GM12878 (cell line): ENCODE measurements at regions not wholly inside any gene's neighbourhood (a gene's known extent, or its start where the extent isn't known, plus 50 kb on each side); places are given as distances from the start of the nearest gene placed in this dataset.

Experiments used
- ATAC-seq: fragments of 200-7000 bp; cut with Tn5 transposase; 3 replicates; pipeline ENCODE4 v1.9.1; 2020; ENCODE audit warnings: mild to moderate bottlenecking, moderate library complexity
- BruUV-seq: library from RNA; stranded (reverse); fragments of 400-500 nt; replicated peaks from 2 replicates; lab custom pipeline; 2021; lab: Mats Ljungman, UMichigan
- CTCF ChIA-PET: fragments of 300-600 bp; sonication (Branson Sonifier 250); formaldehyde crosslinking; extraction: SDS; loops from one replicate; lab custom pipeline; 2021; ENCODE audit warnings: inconsistent platforms; lab: Yijun Ruan, JAX
- POLR2A ChIA-PET: fragments of 350-600 bp; formaldehyde crosslinking; extraction: SDS; loops from one replicate; lab custom pipeline; 2021; ENCODE audit warnings: inconsistent platforms; lab: Charles Lee
- RAD21 ChIA-PET: fragments of 300-600 bp; sonication (Branson Sonifier 250); formaldehyde crosslinking; loops from one replicate; lab custom pipeline; 2023; ENCODE audit warnings: antibody characterized with exemption; ENCODE audit not compliant: unreplicated experiment; lab: Charles Lee
- SMC1A ChIA-PET: fragments of 300-600 bp; sonication (Branson Sonifier 250); formaldehyde crosslinking; loops from one replicate; lab custom pipeline; 2023; ENCODE audit not compliant: unreplicated experiment, uncharacterized antibody; lab: Charles Lee
- DNase-seq: peaks from one replicate; pipeline ENCODE4 v3.0.0-alpha.2; 2011; ENCODE audit warnings: low read depth, low spot score
- FAIRE-seq: peaks from 3 replicates; lab custom pipeline; 2011; peaks lifted over from hg19 to GRCh38; lab: Jason Lieb, UNC
- H2AFZ ChIP-seq: 2 replicates; pipeline ENCODE4 v1.6.0; 2011; ENCODE audit warnings: low read depth, low read length, control low read depth; ENCODE audit not compliant: control insufficient read depth
- H3K27ac ChIP-seq: 2 replicates; pipeline ENCODE4 v1.5.1; 2011; ENCODE audit warnings: control low read depth; ENCODE audit not compliant: control insufficient read depth, insufficient read depth
- H3K27me3 ChIP-seq, 2 experiments: replicated peaks in 1 of 2; 2 replicates each; pipeline versions ENCODE4 v1.6.0 to v1.6.1; 2011; ENCODE audit warnings: low read length in 1 of 2; ENCODE audit not compliant: control insufficient read depth in 2 of 2, insufficient read depth in 2 of 2
- H3K36me3 ChIP-seq, 2 experiments: 2 replicates each; pipeline ENCODE4 v1.5.1; 2011; ENCODE audit warnings: low read length in 1 of 2; ENCODE audit not compliant: control insufficient read depth in 2 of 2, insufficient read depth in 2 of 2
- H3K4me1 ChIP-seq: 2 replicates; pipeline ENCODE4 v1.6.1; 2011; ENCODE audit warnings: mild to moderate bottlenecking, low read length, moderate library complexity, mixed read lengths; ENCODE audit not compliant: control insufficient read depth, insufficient read depth
- H3K4me2 ChIP-seq: 2 replicates; pipeline ENCODE4 v1.6.0; 2011; ENCODE audit warnings: control low read depth; ENCODE audit not compliant: control insufficient read depth, insufficient read depth
- H3K4me3 ChIP-seq: fragments of 200-600 bp; sonication (generic); 2 replicates; pipeline ENCODE4 v1.5.1; 2016
- H3K79me2 ChIP-seq: 2 replicates; pipeline ENCODE4 v1.6.0; 2011; ENCODE audit warnings: low read length; ENCODE audit not compliant: control insufficient read depth, insufficient read depth
- H3K9ac ChIP-seq: 2 replicates; pipeline ENCODE4 v1.8.0; 2011; ENCODE audit warnings: low read length, control low read depth, mixed read lengths; ENCODE audit not compliant: control insufficient read depth, insufficient read depth
- H3K9me3 ChIP-seq: replicated peaks from 3 replicates; pipeline ENCODE4 v1.5.1; 2011; ENCODE audit warnings: mild to moderate bottlenecking, low read length; ENCODE audit not compliant: control insufficient read depth, insufficient read depth
- H4K20me1 ChIP-seq: 2 replicates; pipeline ENCODE4 v1.6.0; 2011; ENCODE audit not compliant: control insufficient read depth, insufficient read depth
- BCL3 ChIP-seq: IDR thresholded peaks from 2 replicates; pipeline ENCODE4 v1.6.1; 2011; ENCODE audit warnings: borderline replicate concordance, low read depth, mild to moderate bottlenecking, moderate library complexity, low read length; ENCODE audit not compliant: insufficient read depth, poor library complexity, severe bottlenecking
- EED ChIP-seq: sonication (generic); IDR thresholded peaks from 2 replicates; pipeline ENCODE4 v1.6.1; 2016; ENCODE audit warnings: antibody characterized with exemption, low read depth
- PAX5 ChIP-seq: IDR thresholded peaks from 2 replicates; pipeline ENCODE4 v1.6.1; 2011; ENCODE audit warnings: low read depth, low read length, borderline replicate concordance
- RELA ChIP-seq: fragments of 450-650 bp; IDR thresholded peaks from 2 replicates; pipeline ENCODE4 v1.8.0; 2014; ENCODE audit warnings: borderline replicate concordance; ENCODE audit not compliant: partially characterized antibody
- WGBS: methylation state at CpG from one replicate; pipeline ENCODE4 v1.1.6; 2016; ENCODE audit warnings: low lambda C conversion rate; ENCODE audit not compliant: insufficient replicate concordance, insufficient coverage; ENCODE audit errors: missing lambda C conversion rate; 5-methylcytosine and 5-hydroxymethylcytosine counted together
- in situ Hi-C: fragments of 300-500 bp; cut with MboI; formaldehyde crosslinking; loops from 9 replicates; pipeline ENCODE4 v1.14.3; 2018; ENCODE audit warnings: mixed read lengths
- intact Hi-C: fragments of 100-400 bp; cut with micrococcal nuclease; formaldehyde crosslinking; loops from one replicate; pipeline ENCODE4 v1.14.2; 2022; ENCODE audit not compliant: unreplicated experiment

- H3K79me2 ChIP-seq, result no peaks in the 10 kb centered on the region
- WGBS, result 20% methylated on average over 8 of the region's 8 CpGs
- no peaks in the 10 kb centered on the region for H4K20me1 ChIP-seq
- no peak overlapping the region for H3K4me3 ChIP-seq
- ChIA-PET POLR2A (no interaction called here), SMC1A (no interaction called here), CTCF (no interaction called here), RAD21 (no interaction called here)
- intact Hi-C loops, result no loop called here
- H2AFZ ChIP-seq, result no peak overlapping the region
- no peak overlapping the region for H3K4me2 ChIP-seq
- no peak overlapping the region for H3K27ac ChIP-seq
- TF ChIP-seq EED (no peak), PAX5 (no peak), BCL3 (no peak), RELA (no peak)
- ATAC-seq (no peak), DNase-seq (no peak), FAIRE-seq (no peak)
- H3K4me1 ChIP-seq, result no peaks in the 10 kb centered on the region
- no peak overlapping the region for H3K9ac ChIP-seq
- H3K36me3 ChIP-seq, result no peaks in the 10 kb centered on the region
- in situ Hi-C loops, result no loop called here
- no TSS peak for BruUV-seq
- H3K27me3 ChIP-seq, result no peaks in the 10 kb centered on the region
- H3K9me3 ChIP-seq, result no peaks in the 10 kb centered on the region
Measured at GRCh38 chr2:16197504-16198147, 257.3 kb downstream of the MYCN start.
